GM21360 (cell line): ENCODE measurements at regions not wholly inside any gene's neighbourhood (a gene's known extent, or its start where the extent isn't known, plus 50 kb on each side); places are given as distances from the start of the nearest gene placed in this dataset.

Experiments
- ATAC-seq: cut with Tn5 transposase; IDR thresholded peaks from one replicate; pipeline ENCODE4 v1.9.1; 2021; ENCODE audit warnings: mild to moderate bottlenecking, moderate library complexity; ENCODE audit not compliant: unreplicated experiment

GRCh38 chr20:7689151-7689550 lies 251.1 kb downstream of the HAO1 start:
- ATAC-seq, result no peak

- ATAC-seq, result no peak
Measured at GRCh38 chr20:7691647-7692269, 248.5 kb downstream of the HAO1 start.

- ATAC-seq, result no peak
Measured at GRCh38 chr20:7692478-7692877, 247.8 kb downstream of the HAO1 start.

- ATAC-seq, result no peak
Measured at GRCh38 chr20:7693761-7694160, 246.5 kb downstream of the HAO1 start.

- no peak for ATAC-seq
Measured at GRCh38 chr20:7695051-7695495, 245.2 kb downstream of the HAO1 start.

GRCh38 chr20:7695635-7696034 lies 244.6 kb downstream of the HAO1 start:
- ATAC-seq, result no peak

GRCh38 chr20:7696311-7696710 lies 243.9 kb downstream of the HAO1 start:
- ATAC-seq, result no peak

GRCh38 chr20:7702141-7702540 lies 238.1 kb downstream of the HAO1 start:
- no peak for ATAC-seq

- ATAC-seq, result no peak
Measured at GRCh38 chr20:7703551-7703961, 236.7 kb downstream of the HAO1 start.

GRCh38 chr20:7703996-7704395 lies 236.3 kb downstream of the HAO1 start:
- no peak for ATAC-seq

- no peak for ATAC-seq
Measured at GRCh38 chr20:7708112-7708511, 232.1 kb downstream of the HAO1 start.

- no peak for ATAC-seq
Measured at GRCh38 chr20:7708782-7709181, 231.5 kb downstream of the HAO1 start.

- ATAC-seq, result no peak
Measured at GRCh38 chr20:7710440-7710839, 229.8 kb downstream of the HAO1 start.

GRCh38 chr20:7712661-7713060 lies 227.6 kb downstream of the HAO1 start:
- no peak for ATAC-seq

- ATAC-seq, result no peak
Measured at GRCh38 chr20:7714549-7714948, 225.7 kb downstream of the HAO1 start.

- ATAC-seq, result no peak
Measured at GRCh38 chr20:7716286-7716972, 223.8 kb downstream of the HAO1 start.

GRCh38 chr20:7722564-7722963 lies 217.7 kb downstream of the HAO1 start:
- no peak for ATAC-seq

GRCh38 chr20:7723284-7723683 lies 217.0 kb downstream of the HAO1 start:
- ATAC-seq, result no peak

GRCh38 chr20:7728338-7728737 lies 211.9 kb downstream of the HAO1 start:
- ATAC-seq, result no peak

GRCh38 chr20:7734216-7734615 lies 206.0 kb downstream of the HAO1 start:
- ATAC-seq, result no peak

- no peak for ATAC-seq
Measured at GRCh38 chr20:7736336-7736735, 203.9 kb downstream of the HAO1 start.

- ATAC-seq, result no peak
Measured at GRCh38 chr20:7741866-7742265, 198.4 kb downstream of the HAO1 start.

GRCh38 chr20:7742479-7742878 lies 197.8 kb downstream of the HAO1 start:
- ATAC-seq, result no peak
